HG02943 (cell line): ENCODE measurements at regions not wholly inside any gene's neighbourhood (a gene's known extent, or its start where the extent isn't known, plus 50 kb on each side); places are given as distances from the start of the nearest gene placed in this dataset.
"Not testable (repeated sequence)": the region's sequence is repeated elsewhere in the genome, so short reads cannot be mapped to it uniquely, and the experiment has no call there.

Experiments used
- ATAC-seq: cut with Tn5 transposase; IDR thresholded peaks from one replicate; pipeline ENCODE4 v1.9.1; 2021; ENCODE audit warnings: mild to moderate bottlenecking, low read depth, moderate library complexity; ENCODE audit not compliant: unreplicated experiment

DNA sequence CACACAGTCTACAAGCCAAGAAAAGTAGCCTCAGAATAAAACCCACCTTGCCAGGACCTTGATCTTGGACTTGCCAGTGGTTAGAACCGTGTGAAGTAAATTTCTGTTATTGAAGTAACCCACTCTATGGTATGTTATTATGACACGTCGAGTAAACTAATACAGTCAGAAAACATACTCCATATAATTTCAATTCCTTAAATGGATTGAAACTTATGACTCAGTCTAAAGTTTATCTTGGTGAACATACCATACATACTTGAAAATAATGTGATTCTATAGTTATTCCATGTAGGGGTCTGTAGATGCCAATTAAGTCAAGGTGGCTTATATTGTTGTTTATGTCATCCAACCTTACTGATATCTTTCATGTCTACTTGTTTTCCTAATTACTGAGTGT is 950.7 kb downstream of the TLE4 start:
- ATAC-seq = no peak

GRCh38 chr9:80521151-80521550 is 949.4 kb downstream of the TLE4 start:
- ATAC-seq = no peak

GRCh38 chr9:80520231-80520630 is 948.5 kb downstream of the TLE4 start:
- ATAC-seq = no peak

DNA sequence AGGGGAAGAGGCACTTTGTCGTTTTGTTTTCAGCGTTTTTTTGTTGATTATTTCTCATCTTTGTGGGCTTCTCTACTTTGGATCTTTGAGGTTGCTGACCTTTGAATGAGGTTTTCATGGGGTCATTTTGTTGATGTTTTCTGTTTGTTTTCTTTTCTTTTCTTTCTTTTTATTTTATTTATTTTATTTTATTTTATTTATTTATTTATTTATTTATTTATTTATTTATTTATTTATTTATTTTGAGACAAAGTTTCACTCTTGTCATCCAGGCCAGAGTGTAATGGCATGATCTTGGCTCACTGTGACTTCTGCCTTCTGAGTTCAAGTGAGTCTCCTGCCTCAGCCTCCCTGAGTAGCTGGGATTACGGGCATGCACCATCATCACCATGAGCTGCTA is 946.7 kb downstream of the TLE4 start:
- no peak for ATAC-seq

DNA sequence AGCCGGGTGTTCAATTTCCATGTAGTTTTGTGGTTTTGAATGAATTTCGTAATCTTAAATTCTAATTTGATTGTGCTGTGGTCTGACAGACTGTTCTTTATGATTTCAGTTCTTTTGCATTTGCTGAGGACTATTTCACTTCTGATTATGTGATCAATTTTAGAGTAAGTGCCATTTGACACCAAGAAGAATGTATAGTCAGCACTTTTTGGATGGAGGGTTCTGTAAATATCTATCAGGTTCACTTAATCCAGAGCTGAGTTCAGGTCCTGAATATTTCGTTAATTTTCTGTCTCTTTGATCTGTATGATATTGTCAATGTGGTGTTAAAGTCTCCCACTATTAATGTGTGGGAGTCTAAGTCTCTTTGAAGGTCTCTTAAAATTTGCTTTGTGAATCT is 944.9 kb downstream of the TLE4 start:
- no peak for ATAC-seq

- ATAC-seq = no peak
Observed at GRCh38 chr9:80509358-80509757, 937.6 kb downstream of the TLE4 start.

DNA sequence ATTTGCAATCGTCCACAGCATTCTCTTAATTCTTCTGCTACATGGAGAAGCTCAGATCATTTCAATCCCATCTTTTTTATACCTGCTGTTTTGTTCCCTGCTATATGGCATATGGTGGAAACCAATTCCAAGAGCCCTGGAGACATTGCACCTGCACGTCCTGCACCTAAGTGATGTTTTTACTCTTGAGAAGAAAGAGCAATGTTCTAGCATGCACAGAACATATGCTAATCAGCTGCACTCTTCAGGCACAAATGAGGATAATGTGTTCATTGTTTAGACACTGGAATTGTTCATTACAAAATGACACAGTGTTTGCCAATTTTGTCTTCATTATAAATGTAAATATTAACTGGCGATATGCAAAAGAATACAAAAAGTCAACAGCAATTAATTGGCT is 935.8 kb downstream of the TLE4 start:
- ATAC-seq = no peak

GRCh38 chr9:80504601-80505230 is 933.0 kb downstream of the TLE4 start:
- no peak for ATAC-seq

- no peak for ATAC-seq
Observed at GRCh38 chr9:80503671-80504281, 932.0 kb downstream of the TLE4 start.

DNA sequence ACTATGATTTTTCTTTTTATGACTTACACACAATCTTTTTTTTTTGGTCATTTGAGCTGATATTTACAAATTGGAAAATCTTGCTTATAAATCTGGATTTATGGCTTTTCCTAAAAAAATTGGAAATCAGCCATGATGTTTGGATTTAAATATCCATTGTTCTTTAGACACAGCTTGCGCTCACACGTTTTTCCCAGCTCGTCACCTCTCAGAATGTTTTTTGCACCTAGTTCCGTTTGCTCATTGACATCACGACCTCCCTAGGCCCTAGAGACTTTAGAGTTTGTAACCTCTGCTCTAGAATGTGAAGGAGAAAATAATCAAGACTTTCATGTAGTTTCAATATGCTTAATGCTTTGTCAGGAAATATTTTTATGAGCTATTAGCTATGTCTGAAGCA is 930.5 kb downstream of the TLE4 start:
- ATAC-seq = no peak

DNA sequence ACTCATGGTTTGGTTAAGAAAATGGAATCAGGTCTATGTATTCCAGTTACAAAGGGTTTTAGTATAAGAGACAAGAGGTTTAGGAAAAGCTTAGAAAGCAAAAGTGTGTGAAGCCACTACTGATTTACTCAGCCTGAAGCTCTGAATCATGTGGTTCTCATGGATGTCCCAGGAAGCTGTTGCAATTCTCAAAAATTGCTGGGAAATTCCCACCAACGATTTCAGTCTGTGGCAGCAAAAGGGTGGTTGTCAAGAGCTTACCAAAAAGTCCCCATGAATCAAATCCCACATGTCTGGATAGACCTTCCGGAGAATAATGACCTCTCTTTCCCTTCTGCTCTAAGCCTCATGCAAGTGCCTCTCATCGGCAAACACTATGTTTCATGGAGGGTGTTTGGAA is 929.9 kb downstream of the TLE4 start:
- no peak for ATAC-seq

DNA sequence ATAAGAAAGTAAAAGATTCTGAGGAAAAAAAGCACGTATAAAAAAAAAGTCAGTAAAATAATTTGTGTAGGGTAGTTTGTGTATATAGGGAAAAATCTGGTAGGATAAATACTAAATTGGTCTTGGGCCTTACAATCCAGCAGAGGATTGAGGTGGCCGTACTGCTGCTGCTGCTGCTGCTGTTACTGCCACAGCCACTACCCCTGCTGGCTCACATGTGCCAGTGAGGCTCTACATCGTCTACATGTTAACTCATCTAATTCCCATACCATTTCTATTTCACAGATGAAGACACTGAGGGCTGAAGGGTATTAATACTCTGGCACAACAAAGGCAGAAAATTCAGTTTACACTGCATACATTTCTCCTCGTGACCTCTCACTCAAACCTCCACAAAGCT is 928.5 kb downstream of the TLE4 start:
- ATAC-seq = no peak

GRCh38 chr9:80498001-80498555 is 926.3 kb downstream of the TLE4 start:
- ATAC-seq = no peak

DNA sequence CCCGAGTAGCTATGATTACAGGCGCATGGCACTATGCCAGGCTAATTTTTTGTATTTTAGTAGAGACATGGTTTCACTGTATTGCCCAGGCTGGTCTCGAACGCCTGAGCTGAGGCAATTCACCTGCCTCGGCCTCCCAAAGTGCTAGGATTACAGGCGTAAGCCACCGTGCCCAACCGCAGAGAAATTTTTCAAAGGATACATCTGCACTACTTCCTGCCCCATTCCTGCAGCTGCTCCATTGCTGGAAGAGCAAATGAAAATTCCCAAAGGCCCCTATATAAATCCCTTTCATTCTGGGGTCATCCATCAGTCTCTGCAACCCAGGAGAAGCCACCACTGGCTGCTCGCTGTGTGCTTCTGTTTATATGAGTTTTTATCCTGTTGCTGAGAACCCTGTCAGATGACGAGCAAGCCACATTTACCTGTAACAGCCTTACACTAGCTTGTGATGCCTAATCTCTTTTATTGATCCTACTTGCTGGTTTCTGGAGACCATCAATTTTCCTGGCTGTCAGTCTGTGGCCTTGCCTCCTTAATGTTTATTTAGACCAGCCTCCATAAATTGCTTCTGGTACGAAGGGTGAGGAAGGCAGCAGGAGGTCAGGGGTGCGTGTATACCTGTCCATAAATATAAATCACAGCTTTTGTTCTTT is 925.3 kb downstream of the TLE4 start:
- no peak for ATAC-seq

- ATAC-seq = no peak
Observed at GRCh38 chr9:80493258-80493657, 921.5 kb downstream of the TLE4 start.

GRCh38 chr9:80492221-80492620 is 920.5 kb downstream of the TLE4 start:
- no peak for ATAC-seq

- no peak for ATAC-seq
Observed at GRCh38 chr9:80491086-80491696, 919.4 kb downstream of the TLE4 start.

DNA sequence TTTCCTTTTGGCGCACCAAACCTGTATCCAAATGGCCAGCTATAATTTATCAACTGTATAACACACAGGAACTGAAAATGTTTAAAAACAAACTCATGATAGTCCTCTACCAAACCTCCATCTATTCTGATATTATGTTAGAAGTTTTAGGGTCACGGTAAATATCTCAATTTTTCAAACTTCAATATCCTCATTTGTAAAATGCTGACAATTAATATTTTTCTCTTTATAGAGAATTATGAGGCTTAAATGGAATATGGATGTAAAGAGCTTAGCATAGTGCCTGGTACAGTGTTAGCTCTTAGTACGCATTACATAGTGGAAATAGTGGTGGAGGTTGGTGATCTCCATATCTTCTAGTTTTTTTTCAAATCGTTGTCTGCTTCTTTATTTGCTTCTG is 917.6 kb downstream of the TLE4 start:
- no peak for ATAC-seq

DNA sequence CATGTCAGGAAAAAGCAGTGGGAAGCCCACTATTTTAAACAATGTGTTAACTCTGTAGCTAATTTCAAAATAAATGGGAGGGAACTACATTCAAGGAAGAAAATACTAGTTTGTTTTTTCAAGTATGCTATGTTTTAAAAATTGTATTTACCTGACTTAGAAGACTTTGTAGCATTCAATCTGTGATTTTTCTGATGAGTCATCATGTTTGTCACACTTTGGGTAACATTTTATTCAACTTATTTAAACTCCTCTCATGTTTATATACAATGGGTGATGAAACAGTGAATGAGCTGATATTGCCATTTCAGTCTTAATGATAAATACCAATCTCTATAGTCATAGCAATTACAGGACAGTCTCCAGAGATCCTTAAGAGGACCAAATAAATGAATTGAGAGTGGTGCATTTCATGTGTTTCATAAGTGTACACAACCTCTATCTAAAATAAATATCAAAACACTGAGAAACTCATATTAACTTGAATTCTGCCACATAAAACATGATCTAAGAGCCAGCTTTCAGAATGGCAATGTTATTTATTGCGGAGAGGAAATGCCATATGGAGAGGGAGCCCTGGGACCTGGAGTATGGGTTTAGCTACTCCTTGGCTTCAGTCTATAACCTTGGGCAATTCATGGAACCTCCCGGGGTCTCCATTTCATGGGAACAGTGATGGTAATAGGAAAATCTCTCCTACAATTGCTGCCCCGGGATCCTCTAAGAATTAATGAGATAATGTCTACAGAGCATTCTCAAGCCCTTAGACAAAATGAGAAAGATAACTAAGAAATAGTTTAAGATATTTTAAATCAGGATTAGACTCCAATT is 913.9 kb downstream of the TLE4 start:
- no peak for ATAC-seq

GRCh38 chr9:80482251-80482650 is 910.5 kb downstream of the TLE4 start:
- ATAC-seq = not testable (repeated sequence)

DNA sequence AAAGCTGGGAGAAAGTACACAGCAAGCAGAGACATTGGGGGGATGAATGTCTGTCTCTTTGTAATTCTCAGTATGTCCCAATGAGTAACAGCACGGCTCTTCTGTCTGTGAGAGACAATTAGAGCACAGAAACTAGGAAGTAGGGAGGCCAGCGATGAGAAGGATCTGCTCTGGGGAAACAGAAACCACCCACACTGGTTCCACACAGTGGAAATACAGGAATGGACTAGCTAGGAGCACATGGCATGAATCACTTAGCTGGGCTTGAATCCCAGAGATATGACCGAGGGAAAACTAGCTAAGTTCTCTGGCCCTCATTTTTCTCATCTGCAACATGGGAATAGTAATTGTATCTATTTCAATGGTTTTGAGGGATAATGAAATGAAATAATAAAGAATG is 895.9 kb downstream of the TLE4 start:
- no peak for ATAC-seq
